Loucy (cell line): ENCODE measurements at regions not wholly inside any gene's neighbourhood (a gene's known extent, or its start where the extent isn't known, plus 50 kb on each side); places are given as distances from the start of the nearest gene placed in this dataset.

ENCODE experiments used
- H2AFZ ChIP-seq: fragments of 200-600 bp; sonication (generic); 2 replicates; pipeline ENCODE4 v1.6.0; 2016; ENCODE audit warnings: antibody characterized with exemption, mild to moderate bottlenecking, low read length, moderate library complexity
- H3F3A ChIP-seq: fragments of 200-600 bp; 2 replicates; pipeline ENCODE4 v1.6.0; 2016; ENCODE audit warnings: antibody characterized with exemption, low read depth, mild to moderate bottlenecking
- H3K27me3 ChIP-seq: fragments of 200-600 bp; sonication (generic); 2 replicates; pipeline ENCODE4 v1.6.1; 2014; ENCODE audit warnings: low read length, mild to moderate bottlenecking; ENCODE audit not compliant: insufficient read depth, poor library complexity, severe bottlenecking
- H3K36me3 ChIP-seq: fragments of 200-600 bp; sonication (generic); 2 replicates; pipeline ENCODE4 v1.6.1; 2016; ENCODE audit warnings: low read length; ENCODE audit not compliant: insufficient read depth
- H3K4me1 ChIP-seq: fragments of 200-600 bp; sonication (generic); 2 replicates; pipeline ENCODE4 v1.5.1; 2014; ENCODE audit warnings: low read length, mild to moderate bottlenecking; ENCODE audit not compliant: insufficient read depth, poor library complexity, severe bottlenecking
- H3K4me2 ChIP-seq: fragments of 200-600 bp; sonication (generic); 2 replicates; pipeline ENCODE4 v1.6.0; 2014; ENCODE audit warnings: antibody characterized with exemption, low read length, low read depth, mild to moderate bottlenecking; ENCODE audit not compliant: poor library complexity, severe bottlenecking
- H3K4me3 ChIP-seq: fragments of 200-600 bp; sonication (generic); 2 replicates; pipeline ENCODE4 v1.5.1; 2014; ENCODE audit warnings: low read length, mild to moderate bottlenecking, mixed read lengths; ENCODE audit not compliant: poor library complexity, severe bottlenecking
- H3K79me2 ChIP-seq: fragments of 200-600 bp; sonication (generic); 2 replicates; pipeline ENCODE4 v1.6.1; 2014; ENCODE audit warnings: low read length; ENCODE audit not compliant: insufficient read depth
- H3K9ac ChIP-seq: fragments of 200-600 bp; sonication (generic); 2 replicates; pipeline ENCODE4 v1.6.0; 2014; ENCODE audit warnings: mild to moderate bottlenecking, low read depth, low read length, moderate library complexity; ENCODE audit not compliant: poor library complexity, severe bottlenecking
- H3K9me2 ChIP-seq: fragments of 200-600 bp; sonication (generic); replicated peaks from 2 replicates; pipeline ENCODE4 v1.6.1; 2016; ENCODE audit warnings: low read depth, low read length, mixed read lengths
- H3K9me3 ChIP-seq: fragments of 200-600 bp; sonication (generic); 2 replicates; pipeline ENCODE4 v1.6.1; 2014; ENCODE audit warnings: mild to moderate bottlenecking, antibody characterized with exemption, low read length, low read depth; ENCODE audit not compliant: insufficient read depth
- H4K20me1 ChIP-seq: fragments of 200-600 bp; sonication (generic); 2 replicates; pipeline ENCODE4 v1.6.0; 2014; ENCODE audit warnings: antibody characterized with exemption, low read length, mild to moderate bottlenecking; ENCODE audit not compliant: insufficient read depth, poor library complexity, severe bottlenecking
- CTCF ChIP-seq: fragments of 200-600 bp; sonication (generic); conservative IDR thresholded peaks from 2 replicates; pipeline ENCODE4 v1.5.1; 2014; ENCODE audit warnings: mild to moderate bottlenecking, antibody characterized with exemption, low read length
- EZH2phosphoT487 ChIP-seq: fragments of 200-600 bp; IDR thresholded peaks from 2 replicates; pipeline ENCODE4 v1.6.1; 2018; ENCODE audit warnings: antibody characterized with exemption, mild to moderate bottlenecking, moderate library complexity, borderline replicate concordance

GRCh38 chr12:97639702-97640101 lies 177.1 kb downstream of the RMST start:
- H3K9me3 ChIP-seq: no peaks in the 10 kb centered on the region
- H3K9me2 ChIP-seq: no peaks in the 10 kb centered on the region
- no peak overlapping the region for H3K4me2 ChIP-seq
- no peaks in the 10 kb centered on the region for H3K79me2 ChIP-seq
- H3K27me3 ChIP-seq: no peaks in the 10 kb centered on the region
- no peak overlapping the region for H3K9ac ChIP-seq
- no peaks in the 10 kb centered on the region for H3K36me3 ChIP-seq
- H4K20me1 ChIP-seq: no peaks in the 10 kb centered on the region
- no peak overlapping the region for H2AFZ ChIP-seq
- no peaks in the 10 kb centered on the region for H3K4me1 ChIP-seq
- no peaks in the 10 kb centered on the region for H3F3A ChIP-seq
- H3K4me3 ChIP-seq: no peak overlapping the region
- TF ChIP-seq CTCF (no peak), EZH2phosphoT487 (no peak)

GRCh38 chr12:97640826-97641225 lies 178.2 kb downstream of the RMST start:
- Histone ChIP-seq H3K4me3 (no peak overlapping the region), H3K4me1 (no peaks in the 10 kb centered on the region), H3K9me2 (no peaks in the 10 kb centered on the region), H3K36me3 (no peaks in the 10 kb centered on the region), H3K79me2 (no peaks in the 10 kb centered on the region), H3K9me3 (no peaks in the 10 kb centered on the region), H4K20me1 (no peaks in the 10 kb centered on the region), H2AFZ (no peak overlapping the region), H3F3A (no peaks in the 10 kb centered on the region), H3K27me3 (no peaks in the 10 kb centered on the region), H3K9ac (no peak overlapping the region), H3K4me2 (no peak overlapping the region)
- TF ChIP-seq CTCF: no peak
- TF ChIP-seq EZH2phosphoT487: no peak

DNA sequence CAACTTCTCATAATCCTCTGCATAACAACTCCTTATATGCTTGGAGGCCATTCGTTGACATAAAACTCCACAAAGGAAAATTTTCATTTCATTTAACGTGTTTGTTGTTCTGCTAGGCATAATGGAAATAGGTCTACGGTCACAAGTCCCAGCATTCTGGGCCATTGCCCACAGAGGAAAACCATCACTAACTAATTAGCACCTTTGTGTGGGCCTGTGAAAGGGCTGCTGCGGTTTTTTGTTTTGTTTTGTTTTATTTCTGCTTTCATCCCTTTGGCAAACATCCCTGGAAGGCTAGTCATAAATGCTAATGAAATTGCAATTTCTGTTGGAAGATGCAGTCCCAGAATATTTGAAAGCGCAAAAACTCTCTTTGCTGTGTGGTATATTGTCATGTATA lies 180.3 kb downstream of the RMST start:
- Histone ChIP-seq H3K4me2 (no peak overlapping the region), H3K9me3 (no peaks in the 10 kb centered on the region), H3F3A (no peaks in the 10 kb centered on the region), H3K4me3 (no peak overlapping the region), H3K4me1 (no peaks in the 10 kb centered on the region), H3K9me2 (no peaks in the 10 kb centered on the region), H3K36me3 (no peaks in the 10 kb centered on the region), H3K79me2 (no peaks in the 10 kb centered on the region), H3K9ac (no peak overlapping the region), H3K27me3 (no peaks in the 10 kb centered on the region), H4K20me1 (no peaks in the 10 kb centered on the region), H2AFZ (no peak overlapping the region)
- TF ChIP-seq EZH2phosphoT487 (no peak), CTCF (no peak)
